WERI-Rb-1 (cell line): ENCODE measurements at regions not wholly inside any gene's neighbourhood (a gene's known extent, or its start where the extent isn't known, plus 50 kb on each side); places are given as distances from the start of the nearest gene placed in this dataset.

Experiments used
- DNase-seq: peaks from one replicate; pipeline ENCODE4 v3.0.0-alpha.2; 2020
- H3K27ac ChIP-seq: fragments of 250-450 bp; sonication (Bioruptor Pico); 2 replicates; pipeline ENCODE4 v1.5.1; 2020; ENCODE audit warnings: mild to moderate bottlenecking, moderate library complexity
- H3K27me3 ChIP-seq: fragments of 250-450 bp; sonication (Bioruptor Pico); 2 replicates; pipeline ENCODE4 v1.5.1; 2021; ENCODE audit warnings: mild to moderate bottlenecking, low read depth, moderate library complexity; ENCODE audit not compliant: insufficient read depth, severe bottlenecking
- H3K36me3 ChIP-seq: fragments of 250-450 bp; sonication (Bioruptor Pico); 2 replicates; pipeline ENCODE4 v1.5.1; 2020; ENCODE audit warnings: mild to moderate bottlenecking, moderate library complexity
- H3K4me3 ChIP-seq: 2 replicates; pipeline ENCODE4 v1.5.1; 2011; ENCODE audit warnings: low read depth, mild to moderate bottlenecking, control low read depth, low read length
- H3K9me3 ChIP-seq: fragments of 250-450 bp; sonication (Bioruptor Pico); 2 replicates; pipeline ENCODE4 v1.5.1; 2021; ENCODE audit warnings: mild to moderate bottlenecking, moderate library complexity; ENCODE audit not compliant: severe bottlenecking
- TF ChIP-seq, protein P1 (sequence below): IDR thresholded peaks from 2 replicates; pipeline ENCODE4 v1.5.1; 2011; ENCODE audit warnings: low read depth, mild to moderate bottlenecking, control low read depth, inconsistent platforms, low read length

DNA sequence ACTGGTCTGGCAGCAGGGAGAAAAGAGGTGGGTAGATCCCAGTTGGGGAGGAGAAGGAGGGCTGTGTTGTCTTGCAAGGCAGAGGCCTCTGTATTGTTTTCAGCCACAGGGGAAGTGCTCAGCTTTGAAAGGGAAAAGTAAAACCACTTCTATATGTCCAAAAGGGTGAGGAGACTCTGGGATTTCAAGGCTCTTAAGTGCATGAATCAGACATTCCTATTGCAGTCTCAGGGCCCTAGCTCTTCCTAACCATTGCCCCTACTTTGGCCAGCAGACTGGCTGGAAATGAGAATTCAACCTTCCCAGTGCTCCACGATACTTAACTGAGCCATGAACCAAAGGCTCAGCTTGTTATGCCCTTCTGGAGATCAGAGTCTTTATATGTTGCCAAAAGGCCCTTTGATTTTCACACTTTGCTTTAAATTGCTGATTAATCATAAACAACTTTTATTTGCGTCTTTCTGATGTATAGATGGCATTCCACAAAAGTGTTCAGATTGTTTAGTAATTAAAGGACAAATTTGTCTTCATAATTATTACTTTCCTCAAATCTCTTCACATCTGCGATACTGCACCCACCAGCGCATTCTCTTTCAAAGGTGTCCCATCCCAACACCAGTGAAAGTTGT, 313.8 kb upstream of the MMADHC start:
- no peak overlapping the region for H3K4me3 ChIP-seq
- TF ChIP-seq, protein P1, sequence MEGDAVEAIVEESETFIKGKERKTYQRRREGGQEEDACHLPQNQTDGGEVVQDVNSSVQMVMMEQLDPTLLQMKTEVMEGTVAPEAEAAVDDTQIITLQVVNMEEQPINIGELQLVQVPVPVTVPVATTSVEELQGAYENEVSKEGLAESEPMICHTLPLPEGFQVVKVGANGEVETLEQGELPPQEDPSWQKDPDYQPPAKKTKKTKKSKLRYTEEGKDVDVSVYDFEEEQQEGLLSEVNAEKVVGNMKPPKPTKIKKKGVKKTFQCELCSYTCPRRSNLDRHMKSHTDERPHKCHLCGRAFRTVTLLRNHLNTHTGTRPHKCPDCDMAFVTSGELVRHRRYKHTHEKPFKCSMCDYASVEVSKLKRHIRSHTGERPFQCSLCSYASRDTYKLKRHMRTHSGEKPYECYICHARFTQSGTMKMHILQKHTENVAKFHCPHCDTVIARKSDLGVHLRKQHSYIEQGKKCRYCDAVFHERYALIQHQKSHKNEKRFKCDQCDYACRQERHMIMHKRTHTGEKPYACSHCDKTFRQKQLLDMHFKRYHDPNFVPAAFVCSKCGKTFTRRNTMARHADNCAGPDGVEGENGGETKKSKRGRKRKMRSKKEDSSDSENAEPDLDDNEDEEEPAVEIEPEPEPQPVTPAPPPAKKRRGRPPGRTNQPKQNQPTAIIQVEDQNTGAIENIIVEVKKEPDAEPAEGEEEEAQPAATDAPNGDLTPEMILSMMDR, result no peak
- H3K9me3 ChIP-seq, result no peaks in the 10 kb centered on the region
- peaks cover 2% of the 10 kb centered on the region for H3K27me3 ChIP-seq
- no peak overlapping the region for H3K27ac ChIP-seq
- no peaks in the 10 kb centered on the region for H3K36me3 ChIP-seq
- DNase-seq, result no peak

DNA sequence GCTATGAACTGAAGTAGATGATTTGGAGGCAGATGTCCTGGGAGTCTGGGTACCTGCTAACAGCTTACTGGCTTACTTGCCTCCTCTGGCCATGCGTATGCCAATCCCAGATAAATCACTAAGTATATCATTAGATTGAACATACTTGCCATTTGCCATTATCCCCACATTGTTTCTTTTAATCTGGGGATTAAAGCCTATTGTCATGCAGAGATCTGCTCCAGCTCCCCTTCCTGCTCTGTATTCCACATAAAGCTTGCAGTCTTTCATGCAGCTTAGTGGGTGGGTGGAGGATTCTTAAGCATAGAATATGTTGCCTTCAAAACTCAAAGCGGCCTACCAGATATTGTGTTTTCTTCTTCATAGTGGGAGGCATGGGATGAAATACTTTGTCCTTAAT, 311.8 kb upstream of the MMADHC start:
- Histone ChIP-seq H3K9me3 (no peaks in the 10 kb centered on the region), H3K27ac (no peak overlapping the region), H3K27me3 (peaks cover 2% of the 10 kb centered on the region), H3K4me3 (no peak overlapping the region), H3K36me3 (no peaks in the 10 kb centered on the region)
- TF ChIP-seq, protein P1, result no peak
- peak; percentile 36 for DNase-seq

DNA sequence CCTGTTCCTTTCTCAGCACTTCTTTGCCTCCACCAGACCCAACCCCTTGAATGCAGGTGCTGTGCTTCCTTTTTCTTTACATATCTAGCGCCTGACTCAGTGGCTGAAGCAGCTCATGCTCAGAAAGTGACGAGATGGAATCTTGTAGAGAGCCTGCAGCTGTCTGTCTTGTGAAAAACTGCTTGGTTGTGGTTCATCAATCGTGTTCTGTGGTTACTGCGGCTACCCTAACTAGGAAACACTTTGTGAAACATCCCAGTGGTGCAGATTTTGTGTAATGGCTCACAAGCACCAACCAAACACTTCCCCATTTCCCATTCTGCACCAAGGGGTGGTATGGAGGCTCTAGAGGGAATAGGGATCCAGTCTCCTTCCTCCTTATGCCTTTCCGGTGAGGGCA, 307.2 kb upstream of the MMADHC start:
- Histone ChIP-seq H3K27ac (no peak overlapping the region), H3K36me3 (no peaks in the 10 kb centered on the region)

DNA sequence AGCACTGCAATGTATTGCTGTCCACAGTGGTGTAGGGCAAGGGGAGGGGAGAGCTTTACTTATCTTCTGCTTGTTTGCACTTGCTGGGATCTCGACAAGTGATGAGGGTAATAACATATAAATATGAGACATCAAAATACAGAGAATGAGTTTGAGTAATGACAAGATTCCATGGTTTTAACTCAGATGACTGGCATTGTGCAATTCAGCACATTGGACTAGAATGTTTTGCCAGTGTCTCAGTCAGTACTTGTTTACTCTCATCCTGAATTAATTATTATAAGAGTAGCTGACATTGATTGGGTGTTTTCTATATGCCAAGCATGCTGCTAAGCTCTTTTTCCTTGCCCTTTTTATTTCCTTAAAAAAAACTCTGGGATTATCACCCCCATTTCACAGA, 306.7 kb upstream of the MMADHC start:
- Histone ChIP-seq H3K36me3 (no peaks in the 10 kb centered on the region), H3K4me3 (no peak overlapping the region), H3K27me3 (no peaks in the 10 kb centered on the region), H3K9me3 (no peaks in the 10 kb centered on the region), H3K27ac (no peak overlapping the region)
- DNase-seq, result no peak
- TF ChIP-seq, protein P1, result no peak

More for the DNA sequence above, 307.2 kb upstream of the MMADHC start:
- no peaks in the 10 kb centered on the region for H3K9me3 ChIP-seq
- no peaks in the 10 kb centered on the region for H3K27me3 ChIP-seq
- no peak for DNase-seq
- H3K4me3 ChIP-seq, result no peak overlapping the region
- TF ChIP-seq, protein P1, result no peak

DNA sequence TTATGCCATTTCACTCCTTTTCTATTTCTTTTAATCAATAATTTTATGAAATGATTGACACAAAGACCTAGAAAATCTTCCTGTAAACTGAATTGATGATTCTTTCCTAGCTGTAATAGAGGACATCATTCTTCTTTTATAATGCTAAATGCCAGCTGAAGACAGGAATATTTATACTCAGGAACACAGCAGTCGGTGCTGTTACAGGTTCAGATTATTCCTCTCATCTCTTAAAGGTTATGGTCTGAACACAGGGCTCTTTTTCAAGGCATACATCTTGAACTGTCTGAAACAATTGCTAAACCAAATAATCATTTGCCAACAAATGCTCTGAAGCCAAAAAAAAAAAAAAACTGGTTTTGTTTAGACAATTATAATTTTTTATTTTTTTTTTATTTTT, 305.0 kb upstream of the MMADHC start:
- Histone ChIP-seq H3K27me3 (no peaks in the 10 kb centered on the region), H3K4me3 (no peak overlapping the region), H3K27ac (no peak overlapping the region), H3K9me3 (no peaks in the 10 kb centered on the region), H3K36me3 (no peaks in the 10 kb centered on the region)
- TF ChIP-seq, protein P1, result no peak
- DNase-seq, result no peak

DNA sequence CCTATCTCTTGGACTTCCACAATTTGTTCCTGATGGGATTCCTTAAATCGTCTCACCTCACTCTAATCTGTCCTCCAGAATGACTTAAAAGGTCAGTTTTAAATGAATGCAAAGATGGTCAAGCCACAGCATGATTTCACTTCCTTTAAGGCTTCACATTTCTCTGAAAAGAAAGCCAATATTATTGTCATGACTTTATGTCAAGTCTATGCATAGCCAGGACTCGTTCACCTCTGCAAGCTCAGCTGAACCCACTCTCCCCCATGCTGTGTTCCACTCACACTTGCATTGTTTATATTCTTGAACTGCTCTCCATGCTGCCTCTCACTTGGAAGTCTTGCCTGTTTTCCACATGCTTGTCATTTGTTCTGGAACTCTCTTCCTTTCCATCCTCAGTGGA, 298.4 kb upstream of the MMADHC start:
- DNase-seq, result no peak
- Histone ChIP-seq H3K36me3 (no peaks in the 10 kb centered on the region), H3K27ac (no peak overlapping the region), H3K27me3 (no peaks in the 10 kb centered on the region), H3K4me3 (no peak overlapping the region), H3K9me3 (no peaks in the 10 kb centered on the region)
- TF ChIP-seq, protein P1, result no peak
